HG03060 (cell line): ENCODE measurements at regions not wholly inside any gene's neighbourhood (a gene's known extent, or its start where the extent isn't known, plus 50 kb on each side); places are given as distances from the start of the nearest gene placed in this dataset.

Experiments
- ATAC-seq: cut with Tn5 transposase; IDR thresholded peaks from one replicate; pipeline ENCODE4 v1.9.1; 2021; ENCODE audit warnings: low read depth, moderate number of reproducible peaks; ENCODE audit not compliant: unreplicated experiment

DNA sequence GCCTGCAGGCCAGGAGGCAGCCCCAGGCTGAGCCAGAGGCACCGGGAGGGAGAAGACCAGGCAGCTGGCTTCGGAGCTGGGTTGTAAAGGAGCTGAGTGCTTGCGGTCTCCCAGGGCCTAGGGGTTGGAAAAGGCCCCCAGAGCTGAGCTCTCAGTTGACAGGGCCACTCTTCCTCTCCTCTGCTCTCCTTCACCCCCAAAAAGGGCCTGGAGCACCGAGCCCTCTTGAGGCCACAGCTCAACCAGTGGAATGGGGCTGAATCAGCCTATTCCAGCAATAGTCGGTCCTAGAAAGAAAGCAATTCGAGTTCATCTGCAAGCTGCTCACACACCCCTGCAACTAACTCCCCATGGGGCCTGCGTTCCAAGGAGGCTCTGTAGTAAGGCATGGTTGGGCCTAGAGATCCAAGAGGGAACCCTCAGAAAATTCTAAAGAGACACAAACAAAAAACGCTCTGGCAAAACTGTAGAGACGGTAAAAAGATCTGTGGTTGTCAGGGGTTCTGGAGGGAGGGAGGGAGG lies 205.0 kb downstream of the BUD13 start:
- ATAC-seq, result no peak

DNA sequence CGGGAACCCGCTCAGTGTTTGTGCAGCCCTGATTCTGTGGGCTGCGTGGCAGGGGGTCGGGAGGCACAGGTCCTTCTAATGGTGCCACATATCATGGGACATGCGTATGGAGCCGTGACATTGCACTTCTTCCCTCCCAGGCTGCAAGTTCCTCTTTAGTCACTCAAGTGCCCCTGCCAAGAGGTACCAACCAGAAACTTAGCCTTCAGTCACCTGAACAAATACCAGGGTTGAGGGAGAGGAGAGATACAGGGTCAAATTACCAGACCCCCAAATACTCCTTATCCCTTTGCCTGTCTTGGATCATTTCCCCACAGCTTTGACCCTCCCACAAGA lies 209.1 kb downstream of the BUD13 start:
- no peak for ATAC-seq

DNA sequence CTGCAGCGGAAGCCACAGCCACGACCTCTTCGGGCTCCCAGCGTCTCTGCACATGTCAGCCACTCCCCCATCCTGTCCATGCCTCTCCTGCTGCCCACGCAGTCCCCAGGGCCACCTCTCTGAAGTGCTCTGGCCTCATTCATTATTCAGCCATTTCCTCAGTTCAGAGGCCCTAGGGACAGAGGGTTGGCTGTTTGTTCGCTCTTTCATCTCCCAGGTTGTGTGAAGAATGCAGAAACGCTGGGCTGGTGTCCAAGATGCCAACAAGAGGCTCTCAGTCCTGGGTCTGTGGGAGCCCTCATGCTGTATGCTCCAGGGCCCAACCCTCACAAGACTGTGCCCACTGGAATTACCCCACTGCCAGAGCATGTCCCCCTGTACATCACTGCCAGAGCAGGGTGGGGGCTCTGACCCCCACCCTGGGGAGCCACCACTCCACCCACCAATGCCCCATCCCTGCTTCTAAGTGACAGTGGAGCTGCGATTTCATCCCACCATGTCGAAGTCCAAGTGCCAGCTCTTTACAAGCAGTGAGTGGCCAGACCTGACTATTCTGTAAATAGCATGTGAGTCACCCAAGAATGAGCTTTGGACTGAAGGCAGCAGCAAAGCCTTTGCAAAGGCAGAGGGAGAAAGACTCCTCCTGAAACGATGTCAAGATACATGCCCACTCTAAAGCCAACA lies 209.6 kb downstream of the BUD13 start:
- ATAC-seq, result no peak

DNA sequence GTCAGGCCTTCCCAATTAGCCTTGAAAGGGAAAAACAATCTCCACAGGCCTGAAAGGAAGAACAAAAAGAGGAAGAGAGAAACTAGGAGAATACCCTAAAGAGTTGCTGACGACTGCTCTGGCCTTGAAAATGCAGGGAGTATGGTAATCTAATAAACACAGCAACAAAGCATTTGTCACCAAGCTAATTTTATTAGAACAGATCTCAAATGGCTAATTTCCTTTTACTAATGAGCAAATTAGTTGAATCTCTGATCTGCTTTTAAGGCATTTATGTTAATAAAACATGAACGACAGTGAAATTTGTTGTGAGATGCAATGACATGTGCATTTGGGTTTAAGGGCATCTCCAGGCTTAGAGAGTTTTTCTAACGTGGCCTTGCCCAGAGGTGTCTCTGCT lies 212.2 kb downstream of the BUD13 start:
- no peak for ATAC-seq

DNA sequence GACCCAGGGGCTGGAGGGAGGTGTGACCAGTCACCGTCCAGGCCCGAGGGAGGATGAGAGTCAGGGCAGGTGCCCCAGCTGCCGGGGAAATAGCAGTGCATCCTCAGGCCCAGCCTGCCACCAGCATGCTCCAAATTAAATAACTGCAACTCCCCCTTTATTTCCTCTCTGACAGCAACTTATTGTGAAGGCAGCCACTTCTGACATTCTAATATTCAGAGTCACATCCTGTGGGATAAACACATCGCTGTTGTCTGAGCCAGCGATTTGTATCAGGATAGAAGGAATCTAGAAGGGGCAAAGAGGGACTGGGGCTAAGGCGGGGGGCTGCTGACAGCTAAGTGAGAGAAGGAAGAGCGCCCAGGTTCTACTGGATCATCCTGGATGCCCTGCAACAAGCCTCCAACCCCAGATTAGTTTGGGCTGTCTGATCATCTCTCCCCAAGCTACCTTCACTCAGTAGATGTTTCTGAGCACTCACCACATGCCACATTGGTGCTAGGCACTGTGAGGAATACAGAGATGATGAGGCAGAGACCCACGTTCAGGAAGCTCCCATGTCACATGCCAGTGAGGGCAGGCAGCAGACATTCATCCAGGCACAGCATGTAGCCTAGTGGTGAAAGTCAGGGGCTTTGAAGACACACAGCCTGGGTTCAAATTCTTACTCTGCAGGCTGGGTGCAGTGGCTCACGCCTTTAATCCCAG lies 214.1 kb downstream of the BUD13 start:
- no peak for ATAC-seq

DNA sequence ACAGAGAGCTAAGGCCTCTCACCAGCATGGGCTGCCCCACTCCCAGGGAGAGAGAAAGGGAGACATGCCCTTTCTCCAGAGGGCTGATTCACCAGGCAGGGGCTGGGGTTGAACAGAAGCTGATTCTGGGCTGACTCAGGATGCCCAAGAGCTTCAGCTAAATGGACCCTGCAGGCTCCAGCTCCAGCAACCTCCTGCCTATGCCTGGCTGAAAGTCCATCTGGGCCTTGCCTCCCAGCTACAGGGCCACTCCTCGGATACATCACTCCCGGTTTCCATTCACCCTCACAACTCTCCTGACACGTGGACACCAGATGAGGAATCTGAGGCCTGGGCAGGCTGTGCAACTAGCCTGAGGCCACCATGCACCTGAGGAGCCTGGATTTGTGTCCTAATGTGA lies 215.5 kb downstream of the BUD13 start:
- ATAC-seq, result no peak

DNA sequence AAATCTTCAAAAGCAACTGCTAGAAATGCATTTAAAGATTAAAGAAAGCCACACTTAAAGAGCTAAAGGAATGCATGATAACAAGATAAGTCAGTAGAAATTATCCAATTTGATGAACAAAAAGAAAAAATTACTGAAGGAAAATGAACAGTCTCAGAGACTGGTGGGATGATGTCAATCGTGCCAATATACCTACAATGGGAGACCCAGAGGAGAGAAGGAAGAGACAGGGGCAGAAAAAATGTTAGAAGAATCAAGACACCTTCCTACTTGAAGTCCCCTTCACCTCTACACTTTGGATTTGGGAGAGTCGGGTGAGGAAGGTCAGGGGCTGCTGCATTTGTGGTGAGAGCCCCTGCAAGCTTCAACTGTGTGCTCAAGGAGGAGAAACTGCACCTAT lies 216.3 kb downstream of the BUD13 start:
- no peak for ATAC-seq

DNA sequence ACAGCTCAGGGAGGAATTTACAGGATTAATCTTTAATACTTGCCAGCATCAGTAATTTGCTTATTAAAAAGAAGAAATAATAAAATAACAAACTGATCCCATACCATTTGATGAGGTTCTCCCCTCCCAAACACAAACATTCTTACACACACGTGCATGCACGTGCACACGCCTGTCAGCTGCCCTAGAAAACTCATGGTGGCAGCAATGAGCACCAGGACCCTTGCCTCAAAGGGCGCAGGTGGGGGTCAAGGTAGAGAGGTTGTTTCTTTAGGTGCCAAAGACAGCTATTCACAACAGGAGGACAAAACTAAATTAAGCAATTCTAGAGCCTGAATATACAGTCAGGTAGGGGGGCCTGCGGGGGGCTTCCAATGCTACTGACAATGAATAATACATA lies 219.3 kb downstream of the BUD13 start:
- no peak for ATAC-seq

DNA sequence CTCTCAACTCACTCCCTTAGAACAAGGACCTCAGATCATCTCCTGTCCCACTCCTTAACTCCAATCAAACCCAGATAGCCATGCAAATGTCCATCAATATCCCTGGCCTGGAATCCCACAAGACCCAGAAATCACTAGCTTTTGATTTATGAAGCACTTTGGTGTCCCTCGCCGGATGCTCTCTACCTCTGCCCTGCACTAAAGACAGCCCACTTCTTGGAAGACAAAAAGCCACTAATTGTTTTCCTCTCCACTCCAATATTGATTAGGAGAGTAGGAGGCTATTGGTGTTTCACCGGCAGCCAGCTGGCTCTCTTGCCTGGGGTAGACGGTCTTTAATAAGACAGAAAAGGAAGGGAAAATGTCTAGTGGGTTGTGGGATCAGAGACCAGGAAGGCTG lies 221.2 kb downstream of the BUD13 start:
- no peak for ATAC-seq

DNA sequence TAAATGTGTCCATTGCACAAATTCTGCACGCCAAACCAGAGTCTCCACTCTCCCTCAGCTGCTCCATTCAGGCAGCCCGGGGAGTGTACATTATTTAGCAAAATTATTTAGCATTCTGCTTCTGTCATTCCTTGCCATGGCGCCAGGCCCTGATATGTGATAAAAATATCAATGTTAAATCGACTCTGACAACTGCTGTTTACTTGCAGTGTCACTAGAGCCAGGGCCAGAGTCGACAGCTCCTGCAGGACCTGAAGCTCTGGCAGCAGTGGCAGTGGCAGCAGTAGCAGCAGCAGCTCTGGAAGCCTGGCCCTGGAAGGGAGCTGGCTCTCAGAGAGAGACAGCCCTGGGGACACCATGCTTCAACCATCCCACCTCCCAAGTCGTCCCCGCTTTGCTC lies 224.5 kb downstream of the BUD13 start:
- ATAC-seq, result no peak

DNA sequence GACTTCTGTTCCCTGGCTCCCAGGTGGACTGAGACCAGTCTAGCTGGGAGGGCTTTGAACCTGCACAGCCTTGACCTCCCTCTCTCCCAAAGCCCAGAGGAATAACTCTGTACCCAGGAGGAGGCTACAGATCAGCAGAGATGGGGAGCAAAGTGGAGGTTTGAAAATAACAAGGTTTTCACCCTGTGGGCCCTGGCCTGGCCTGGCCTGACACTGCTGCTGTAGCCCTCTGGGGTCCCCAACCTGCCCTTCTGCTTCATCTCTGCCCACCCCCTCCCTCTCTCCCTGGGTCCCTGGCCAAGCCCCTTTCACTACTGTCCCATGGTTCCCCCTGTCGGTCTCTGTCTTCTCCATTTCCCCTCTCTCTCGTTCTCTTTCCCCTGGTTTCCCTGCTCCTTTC lies 225.2 kb downstream of the BUD13 start:
- no peak for ATAC-seq

DNA sequence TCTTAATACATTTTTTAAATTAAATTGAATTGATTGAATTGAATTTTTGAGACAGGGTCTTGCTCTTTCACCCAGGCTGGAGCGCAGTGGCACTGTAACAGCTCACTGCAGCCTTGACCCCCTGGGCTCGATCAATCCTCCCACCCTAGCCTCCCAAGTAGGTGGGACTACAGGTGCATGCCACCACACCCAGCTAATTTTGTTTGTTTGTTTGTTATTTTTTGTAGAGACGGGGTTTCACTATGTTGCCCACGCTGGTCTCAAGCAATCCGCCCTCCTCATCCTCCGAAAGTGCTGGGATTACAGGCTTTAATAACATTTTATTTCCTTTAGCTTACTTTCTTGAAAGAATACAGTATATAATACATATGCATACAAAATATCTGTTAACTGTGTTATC lies 226.9 kb downstream of the BUD13 start:
- ATAC-seq, result no peak

DNA sequence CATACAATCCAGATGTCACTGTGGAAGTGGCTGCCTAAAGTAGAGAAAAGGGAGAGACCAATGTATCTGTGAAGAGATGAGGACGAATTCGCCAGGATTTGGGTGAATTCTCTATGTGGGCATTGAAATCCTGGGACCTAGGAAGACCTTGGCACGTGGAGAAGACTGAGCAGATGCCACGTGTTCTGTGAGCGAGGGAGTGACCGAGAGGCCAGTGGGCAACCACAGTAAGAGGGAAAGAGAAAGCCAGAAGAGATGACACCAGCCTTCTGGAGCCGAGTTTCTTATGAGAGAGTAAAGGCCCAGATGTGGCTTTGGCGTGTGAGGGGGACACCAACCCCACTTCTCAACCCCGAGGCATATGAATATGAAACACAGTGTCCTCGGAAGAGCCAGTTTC lies 228.1 kb downstream of the BUD13 start:
- no peak for ATAC-seq

DNA sequence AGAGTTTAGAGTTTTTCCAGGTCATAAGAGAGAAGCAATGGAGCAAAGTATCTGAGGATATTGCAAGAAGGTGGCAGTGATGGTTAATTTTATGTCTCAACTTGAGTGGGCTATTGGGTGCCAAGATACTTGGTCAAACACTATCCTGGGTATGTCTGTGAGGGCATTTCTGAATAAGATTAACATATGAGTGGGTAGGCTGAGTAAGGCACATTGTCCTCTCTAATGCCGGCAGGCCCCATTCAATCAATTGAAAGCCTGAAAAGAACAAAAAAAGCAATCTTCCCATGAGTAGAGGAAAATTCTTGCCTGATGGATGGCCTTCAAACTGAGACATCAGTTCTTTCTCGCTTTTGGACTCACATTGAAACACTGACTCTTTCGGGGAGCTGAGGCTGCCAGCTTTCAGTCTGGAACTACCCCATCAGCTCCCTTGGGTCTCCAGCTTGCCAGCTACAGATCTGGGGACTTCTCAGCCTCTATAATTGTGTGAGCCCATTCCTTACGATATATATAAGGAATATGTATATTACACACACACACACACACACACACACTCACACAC lies 228.8 kb downstream of the BUD13 start:
- ATAC-seq, result no peak

DNA sequence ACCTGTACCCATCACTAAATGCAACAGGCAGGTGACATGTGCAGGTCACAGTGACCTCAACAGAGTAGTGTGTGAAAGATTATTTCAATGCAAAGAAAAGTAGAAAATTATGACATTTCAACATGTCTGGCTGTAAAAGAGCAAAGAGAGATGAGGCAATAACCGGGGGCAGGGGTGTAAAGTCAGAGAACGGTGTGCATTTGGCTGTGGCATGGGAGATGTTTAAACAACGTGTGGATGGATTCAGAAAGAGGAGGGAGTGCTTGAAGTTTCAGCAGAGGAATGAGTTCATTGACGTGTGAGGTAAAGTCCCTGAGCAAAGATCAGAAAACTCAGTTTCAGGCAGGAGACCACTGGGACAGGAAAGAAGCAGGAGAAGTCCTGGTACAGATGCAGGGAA lies 229.7 kb downstream of the BUD13 start:
- ATAC-seq, result no peak

DNA sequence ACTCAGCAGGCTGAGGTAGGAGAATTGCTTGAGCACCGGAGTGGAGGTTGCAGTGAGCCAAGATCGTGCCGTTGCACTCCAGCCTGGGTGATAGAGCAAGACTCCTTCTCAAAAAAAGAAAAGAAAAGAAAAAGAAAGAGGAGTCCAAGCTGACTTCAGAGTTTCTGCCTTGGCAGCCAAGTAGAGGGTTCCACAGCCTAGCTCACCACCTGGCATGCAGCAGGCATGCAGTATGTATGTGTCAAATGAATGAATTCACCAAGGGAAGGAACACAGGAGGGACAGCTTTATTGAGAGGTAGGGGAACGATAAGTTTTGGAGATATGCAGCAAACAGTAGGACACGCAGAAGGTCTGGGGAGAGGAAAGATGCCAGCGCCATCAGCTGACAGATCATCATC lies 230.4 kb downstream of the BUD13 start:
- ATAC-seq, result no peak

DNA sequence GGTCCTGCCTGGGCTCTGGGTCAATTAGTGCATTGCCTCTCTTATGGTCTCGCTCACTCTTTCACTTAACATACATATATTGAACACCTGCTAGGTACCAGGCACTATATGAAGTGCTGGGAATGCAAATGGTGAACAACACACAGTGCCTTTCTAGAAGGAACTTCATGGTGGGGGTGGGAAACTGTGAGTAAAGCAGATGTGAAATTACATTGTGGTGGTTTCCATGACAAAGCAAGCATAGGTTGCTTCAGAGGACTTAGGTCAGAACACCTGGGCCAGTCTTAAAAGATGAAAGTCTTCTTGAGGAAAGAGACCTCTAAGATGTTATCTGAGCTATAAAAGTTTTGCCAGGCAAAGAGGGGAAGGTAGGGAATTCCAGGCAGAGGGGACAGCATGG lies 231.3 kb downstream of the BUD13 start:
- ATAC-seq, result no peak

DNA sequence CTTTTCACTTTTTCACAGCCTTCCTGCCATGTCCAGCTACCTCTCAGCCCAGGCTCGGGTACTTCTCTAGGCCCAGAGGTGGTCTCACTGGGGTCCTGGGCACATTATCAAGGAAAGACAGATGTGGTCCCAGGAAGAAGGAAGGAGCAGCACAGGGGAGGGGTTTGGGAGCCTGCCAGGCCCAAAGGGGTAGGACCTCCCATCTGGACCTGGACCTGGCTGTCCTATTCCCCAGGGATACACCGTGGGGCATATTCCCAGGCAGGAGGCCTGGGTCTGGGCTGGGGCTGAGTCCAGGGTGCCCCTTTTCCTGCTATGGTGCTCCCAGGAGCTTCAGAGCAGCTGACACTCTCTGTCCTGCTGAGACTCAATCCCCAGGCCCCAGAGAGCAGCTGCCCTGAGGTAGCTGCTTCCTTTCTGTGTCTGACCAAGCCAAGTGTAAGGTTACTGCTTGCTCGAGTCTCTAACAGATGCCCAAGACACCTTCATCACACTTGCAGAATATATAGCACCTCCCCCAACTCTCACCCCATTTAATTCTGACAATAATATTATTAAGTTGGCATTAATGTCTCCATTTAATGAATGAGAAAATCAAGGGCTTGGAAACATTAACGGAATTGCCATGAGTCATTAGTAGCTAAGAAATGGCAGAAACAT lies 232.0 kb downstream of the BUD13 start:
- no peak for ATAC-seq

DNA sequence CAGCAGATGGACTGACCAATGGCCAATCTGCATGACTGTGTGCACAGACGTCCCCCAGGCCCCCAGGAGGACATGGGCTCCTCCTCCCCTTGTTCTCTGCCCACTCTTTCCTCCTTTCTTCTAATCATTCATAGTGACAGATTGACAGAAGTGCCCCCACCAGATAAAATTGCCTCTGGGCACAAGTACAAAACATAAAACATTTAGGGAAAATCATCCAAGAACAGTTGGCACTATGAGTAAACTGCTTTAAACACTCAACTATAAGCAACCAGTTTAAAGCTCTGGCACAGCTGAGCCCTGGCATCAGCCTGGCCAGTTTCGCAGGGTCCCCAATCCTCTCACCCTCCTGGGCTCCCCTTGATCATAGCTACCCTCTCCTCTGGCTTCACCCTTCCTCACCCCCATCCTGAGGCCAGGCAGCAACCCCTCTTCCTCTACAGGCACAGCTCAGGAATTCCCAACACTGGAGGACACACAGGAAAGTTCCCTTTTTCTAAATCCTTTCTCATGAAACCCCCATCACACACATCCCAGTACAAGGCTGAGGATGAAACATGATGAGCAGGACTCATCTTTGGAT lies 232.9 kb downstream of the BUD13 start:
- ATAC-seq, result no peak

DNA sequence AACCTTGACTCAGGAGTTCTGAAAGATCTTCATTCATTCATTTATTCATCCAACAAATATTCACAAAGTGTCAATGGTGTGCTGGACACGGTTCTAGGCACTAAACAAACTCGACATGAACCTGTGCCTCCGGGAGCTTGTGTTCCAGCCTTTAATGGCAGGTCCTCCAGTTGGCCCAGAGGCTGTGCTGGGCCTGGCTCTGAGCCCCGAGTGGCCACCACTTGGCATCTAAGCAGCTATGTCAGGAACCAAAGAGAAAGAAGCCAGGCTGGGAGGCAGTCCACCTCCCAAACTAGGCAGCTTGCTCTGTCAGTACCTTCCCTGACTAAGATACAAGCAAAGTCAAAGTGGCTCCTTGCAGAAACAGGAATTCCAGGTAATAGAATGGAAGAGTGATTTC lies 233.6 kb downstream of the BUD13 start:
- no peak for ATAC-seq

DNA sequence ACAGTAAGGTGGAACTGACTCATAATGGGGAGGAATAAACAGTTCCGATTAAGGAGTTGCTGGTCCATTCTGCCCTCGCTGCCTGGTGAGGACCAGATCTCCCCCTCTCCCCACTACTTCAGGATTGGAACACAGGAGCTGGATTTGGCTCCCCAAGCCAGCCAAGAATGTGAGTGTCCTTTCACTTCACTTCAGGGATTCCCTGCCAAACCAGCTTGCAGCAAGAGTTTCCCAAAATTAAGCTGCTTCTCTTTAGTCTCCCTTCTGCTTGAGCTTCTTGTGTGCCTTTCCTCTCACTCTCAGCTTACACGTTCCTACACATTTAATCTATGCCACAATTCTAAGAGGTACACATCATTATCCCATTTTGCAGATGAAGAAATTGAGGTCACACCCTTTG lies 234.1 kb downstream of the BUD13 start:
- ATAC-seq, result no peak
